ENCODE measurements at regions not wholly inside any gene's neighbourhood (a gene's known extent, or its start where the extent isn't known, plus 50 kb on each side); places are given as distances from the start of the nearest gene placed in this dataset.

GRCh38 chr4:56238251-56238650 is 149.0 kb downstream of the AASDH start (continued):
- TF ChIP-seq CENPBD1 (CRISPR knock-in tag; IDR thresholded peaks at IDR 0.05; ENCODE audit: borderline replicate concordance, low read depth) (no peak), ZBTB1 (CRISPR knock-in tag; IDR thresholded peaks at IDR 0.05; ENCODE audit: borderline replicate concordance) (no peak)

GRCh38 chr4:56235725-56236124 is 151.6 kb downstream of the AASDH start:
- DNase-seq (ENCODE audit: low spot score): no peak
- H3K27ac ChIP-seq (ENCODE audit: extremely low read length, insufficient read depth, low read length): no peak overlapping the region
- FAIRE-seq: no peak
- no peaks in the 10 kb centered on the region for H3K36me3 ChIP-seq (replicated peaks in 1 of 2; ENCODE audit: control insufficient read depth in 1 of 2, insufficient read depth in 2 of 2, low read length in 2 of 2)
- 85% methylated on average over 4 of the region's 4 CpGs for WGBS (ENCODE audit: low lambda C conversion rate)
- in situ Hi-C loops (cut with HindIII; ENCODE audit: extremely low pct_ligation_motif_present, low pct_unique_long_range_greater_than_20kb) (no loop called here), intact Hi-C loops (cut with micrococcal nuclease; ENCODE audit: unreplicated experiment) (no loop called here)
- H3K9me3 ChIP-seq (ENCODE audit: low read length): no peaks in the 10 kb centered on the region
- H3K4me2 ChIP-seq (ENCODE audit: low read depth, low read length): no peak overlapping the region
- no peaks in the 10 kb centered on the region for H4K20me1 ChIP-seq (ENCODE audit: insufficient read depth, low read length)
- no peaks in the 10 kb centered on the region for H3K27me3 ChIP-seq (ENCODE audit: control insufficient read depth in 1 of 2, insufficient read depth in 2 of 2, low read length in 2 of 2)
- H3K9ac ChIP-seq (ENCODE audit: insufficient read depth, low read depth, low read length): no peak overlapping the region
- CTCF ChIA-PET (ENCODE audit: low intra/inter-chr PET ratio, low total read pairs): no interaction called here
- no peak overlapping the region for H2AFZ ChIP-seq (ENCODE audit: low read length)
- no peak for ATAC-seq
- POLR2A ChIA-PET: no interaction called here
- H3K4me1 ChIP-seq (ENCODE audit: insufficient read depth, low read length): peaks cover 25% of the 10 kb centered on the region
- BruUV-seq (replicated peaks): no TSS peak
- H3K79me2 ChIP-seq (ENCODE audit: insufficient read depth, low read length): no peaks in the 10 kb centered on the region
- H3K4me3 ChIP-seq (replicated peaks in 1 of 3; ENCODE audit: insufficient read depth in 1 of 3, low read depth in 2 of 3, low read length in 3 of 3): no peak overlapping the region
- TF ChIP-seq BRCA1 (CRISPR knock-in tag; IDR thresholded peaks at IDR 0.05) (no peak), STAT6 (CRISPR knock-in tag; IDR thresholded peaks at IDR 0.05; ENCODE audit: borderline replicate concordance) (no peak), EHMT2 (IDR thresholded peaks at IDR 0.05; ENCODE audit: borderline replicate concordance, low read depth, low read length) (no peak), ZNF543 (CRISPR knock-in tag; IDR thresholded peaks at IDR 0.05) (no peak), ARID5B (CRISPR knock-in tag; IDR thresholded peaks at IDR 0.05) (no peak), RFX3 (CRISPR knock-in tag; IDR thresholded peaks at IDR 0.05) (no peak), U2AF1 (optimal IDR thresholded peaks at IDR 0.05; ENCODE audit: low read depth, low read length) (no peak), ETV6 (CRISPR knock-in tag; conservative IDR thresholded peaks at IDR 0.05) (no peak), CREB3 (CRISPR knock-in tag; IDR thresholded peaks at IDR 0.05) (no peak)

Data from HepG2 (cell line).